Retina (tissue), 1 donor: ENCODE measurements at regions not wholly inside any gene's neighbourhood (a gene's known extent, or its start where the extent isn't known, plus 50 kb on each side); places are given as distances from the start of the nearest gene placed in this dataset.
"Not testable (repeated sequence)": the region's sequence is repeated elsewhere in the genome, so short reads cannot be mapped to it uniquely, and the experiment has no call there.

Experiments used
- DNase-seq: peaks from one replicate; pipeline ENCODE4 v3.0.0-alpha.2; 2016

DNA sequence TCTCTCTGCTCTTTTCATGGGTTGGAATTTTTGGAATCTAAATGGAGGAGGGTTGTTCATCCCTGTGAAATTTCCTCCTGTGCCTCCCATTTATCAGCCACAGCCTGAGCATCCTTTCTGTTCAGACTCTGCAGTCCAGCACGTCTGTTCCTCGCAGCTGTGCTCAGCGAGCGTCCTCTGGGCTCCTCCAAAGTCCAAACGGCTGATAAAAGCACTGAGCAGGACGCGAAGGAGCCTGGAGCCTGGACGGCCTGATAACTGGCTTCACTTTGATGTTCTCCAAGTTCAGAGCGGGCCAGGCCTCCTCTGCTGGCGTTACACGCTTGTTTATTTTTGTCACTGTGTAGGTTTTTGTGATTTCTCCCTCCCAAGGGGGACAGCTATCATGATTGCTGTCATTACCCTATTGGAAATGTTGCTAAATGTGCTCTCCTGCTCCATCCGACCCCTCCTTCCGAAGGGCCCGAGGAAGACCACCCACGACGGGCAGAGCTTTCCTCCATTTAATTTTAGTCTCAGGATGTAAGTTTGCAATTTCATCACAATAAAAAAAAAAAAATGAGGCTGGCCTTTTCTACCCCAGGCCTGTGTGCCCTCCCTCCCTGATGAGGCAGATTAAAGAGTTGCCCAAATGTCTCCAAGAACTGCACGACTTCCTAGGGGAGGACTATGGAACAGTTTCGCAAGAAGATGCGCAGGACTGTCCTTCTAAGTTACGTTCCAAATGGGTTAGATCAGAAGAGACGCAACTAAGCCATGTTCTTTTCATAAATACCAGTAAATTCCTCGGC, 290.5 kb upstream of the FOXF1 start:
- DNase-seq: no peak

DNA sequence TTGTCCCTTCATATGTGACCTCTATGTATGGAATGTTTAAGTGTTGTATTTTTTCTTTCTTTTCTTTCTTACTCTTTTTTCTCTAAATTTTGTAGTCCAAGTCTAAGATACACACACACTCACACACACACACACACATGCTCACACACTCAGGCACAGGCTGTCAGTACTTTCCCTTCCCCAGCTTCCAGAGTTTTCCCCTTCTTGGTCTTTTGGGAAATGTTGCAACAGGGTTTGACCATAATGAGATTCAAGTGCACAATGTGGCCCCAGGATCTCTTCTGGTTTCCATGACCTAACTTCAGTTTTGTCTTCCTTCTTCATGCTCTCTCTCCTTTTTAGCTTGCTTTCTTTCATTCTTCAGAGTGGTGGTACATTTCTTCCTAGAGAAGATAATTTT, 289.8 kb upstream of the FOXF1 start:
- DNase-seq: no peak

DNA sequence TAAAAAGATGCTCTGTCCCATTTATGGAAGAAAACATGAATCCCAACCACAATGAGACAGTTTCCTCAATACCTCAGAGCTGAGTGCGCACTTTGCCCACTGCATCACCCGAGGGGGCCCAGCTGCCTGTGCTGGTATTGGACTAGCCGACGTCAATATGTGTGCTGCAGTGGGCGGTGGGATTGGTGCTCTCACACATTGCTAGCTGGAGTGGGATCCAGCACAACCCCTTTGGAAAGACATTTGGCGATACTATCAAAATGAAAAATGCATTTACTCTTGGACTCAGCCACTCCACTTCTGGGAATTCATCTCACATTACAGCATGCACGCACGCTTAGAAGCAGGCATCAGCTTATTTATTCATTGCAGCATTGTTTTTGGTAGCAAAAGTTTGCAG, 289.2 kb upstream of the FOXF1 start:
- no peak for DNase-seq

DNA sequence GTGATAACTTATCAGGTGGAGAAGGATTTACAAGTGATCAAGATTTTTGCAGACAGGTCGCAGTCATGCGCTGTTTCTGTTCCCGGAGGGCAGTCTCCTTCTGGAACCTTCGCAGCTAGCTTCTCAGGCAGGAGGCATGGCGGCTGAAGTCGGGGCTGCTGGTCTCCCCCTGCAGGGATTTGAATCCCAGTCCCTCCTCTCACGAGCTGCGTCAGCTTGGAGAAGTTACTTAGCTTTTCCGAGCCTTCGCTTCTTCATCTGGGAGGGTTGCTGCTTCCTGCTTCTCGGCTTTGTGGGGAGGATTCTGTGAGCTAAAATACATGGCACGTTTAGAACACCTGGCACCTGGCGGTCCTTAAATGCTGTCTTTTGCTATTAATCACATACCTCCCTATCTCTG, 287.8 kb upstream of the FOXF1 start:
- DNase-seq: no peak

DNA sequence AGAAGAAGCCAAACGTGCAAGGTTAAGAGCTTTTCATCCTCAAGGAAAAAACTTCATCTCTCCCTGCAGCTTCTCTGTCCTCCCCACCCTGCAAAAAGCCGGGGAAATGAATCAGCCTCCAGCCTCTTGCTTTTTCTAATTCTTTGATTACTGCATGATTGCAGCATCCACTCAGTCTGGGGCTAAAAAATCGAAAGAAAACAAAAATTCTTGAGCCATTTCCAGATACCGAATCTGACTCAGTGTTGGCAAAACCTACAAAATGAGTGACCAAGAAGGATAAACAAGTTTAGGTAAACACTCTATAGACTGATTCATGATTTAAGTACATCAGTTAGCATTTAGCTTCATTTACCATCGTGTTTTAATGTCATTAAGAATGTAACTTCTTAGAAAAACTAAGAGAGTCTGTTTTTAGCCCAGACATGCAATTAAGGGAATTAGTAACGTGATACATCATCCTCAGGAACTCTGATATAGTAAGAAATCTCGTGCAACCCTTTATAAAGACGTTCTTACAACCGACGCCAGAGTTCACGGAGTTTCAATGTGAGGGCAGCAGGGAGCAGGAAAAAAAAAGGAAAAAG, 287.3 kb upstream of the FOXF1 start:
- no peak for DNase-seq

DNA sequence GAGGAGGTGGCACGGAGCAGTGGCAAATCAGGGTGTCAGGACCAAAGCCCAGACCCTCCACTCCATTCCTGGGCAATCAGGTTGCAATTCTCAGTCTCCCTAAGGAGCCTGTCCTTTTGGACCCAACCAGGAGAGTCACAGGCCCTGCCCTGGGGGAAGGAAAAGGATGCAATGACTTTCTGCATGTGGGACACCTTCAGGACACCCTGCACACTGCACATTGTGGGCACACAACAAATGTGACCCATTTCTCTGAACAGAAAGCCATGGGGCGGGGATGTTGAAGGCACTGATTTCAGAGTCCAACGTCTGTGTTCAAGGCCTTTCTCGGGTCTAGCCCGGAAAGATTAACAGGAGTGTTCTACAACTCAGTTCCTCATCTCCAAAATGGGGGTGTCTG, 286.2 kb upstream of the FOXF1 start:
- DNase-seq: no peak

DNA sequence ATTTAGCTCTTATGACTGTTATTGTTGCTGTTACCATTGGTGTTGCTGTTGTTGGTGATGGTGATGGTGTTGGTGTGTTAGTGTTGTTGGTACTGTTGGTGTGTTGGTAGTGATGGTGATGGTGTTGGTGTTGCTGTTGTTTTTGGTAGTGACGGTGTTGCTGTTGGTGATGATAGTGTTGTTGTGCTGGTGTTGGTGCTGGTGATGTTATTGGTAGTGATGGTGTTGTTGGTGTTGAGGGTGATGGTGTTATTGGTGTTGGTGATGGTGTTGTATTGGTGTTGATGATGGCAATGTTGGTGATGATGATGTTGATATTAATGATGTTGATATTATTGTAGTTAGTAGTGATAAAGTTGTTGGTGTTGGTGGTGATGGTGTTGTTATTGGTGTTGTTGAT, 285.7 kb upstream of the FOXF1 start:
- DNase-seq: no peak

DNA sequence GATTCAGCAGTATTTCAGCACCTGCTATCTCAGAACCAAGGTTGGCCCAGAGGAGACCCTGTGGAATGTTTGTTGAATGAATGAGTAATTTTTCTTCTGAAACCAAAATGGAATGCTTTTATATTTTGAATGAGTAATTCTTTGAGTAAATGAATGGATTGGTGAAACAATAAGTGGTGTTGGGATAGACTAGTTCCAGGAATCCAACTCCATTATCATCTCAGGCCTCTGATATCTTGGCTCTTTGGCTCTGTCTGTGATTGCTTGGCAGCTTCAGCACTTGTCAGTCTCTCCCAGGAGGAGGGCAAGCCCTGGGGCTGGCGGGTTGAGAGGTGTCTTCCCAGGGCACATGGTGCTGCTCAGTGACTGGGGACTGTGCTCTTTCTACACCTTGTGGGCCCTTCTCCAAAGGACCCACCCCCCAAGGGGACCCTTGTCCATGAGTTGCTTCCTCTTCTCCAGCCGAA, 284.4 kb upstream of the FOXF1 start:
- DNase-seq: no peak

DNA sequence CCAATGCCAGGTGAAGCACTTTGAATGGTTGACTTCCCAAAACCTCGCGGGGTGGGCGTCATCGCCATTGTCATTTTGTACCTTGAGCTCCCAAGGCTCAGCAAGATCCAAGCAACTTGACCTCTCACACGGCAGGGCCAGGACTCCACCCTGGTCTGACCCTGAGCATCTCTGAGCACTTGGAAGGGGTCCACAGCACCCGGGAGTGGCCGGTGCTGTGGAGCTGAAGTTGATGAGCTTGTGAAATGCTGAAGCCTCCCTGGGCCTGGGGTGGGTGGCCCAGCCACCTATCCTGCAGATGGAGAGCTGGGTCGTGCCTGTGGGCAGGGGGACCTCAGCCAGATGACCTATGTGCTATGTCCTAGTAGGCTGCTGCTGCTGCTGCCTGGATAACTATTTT, 283.3 kb upstream of the FOXF1 start:
- no peak for DNase-seq

DNA sequence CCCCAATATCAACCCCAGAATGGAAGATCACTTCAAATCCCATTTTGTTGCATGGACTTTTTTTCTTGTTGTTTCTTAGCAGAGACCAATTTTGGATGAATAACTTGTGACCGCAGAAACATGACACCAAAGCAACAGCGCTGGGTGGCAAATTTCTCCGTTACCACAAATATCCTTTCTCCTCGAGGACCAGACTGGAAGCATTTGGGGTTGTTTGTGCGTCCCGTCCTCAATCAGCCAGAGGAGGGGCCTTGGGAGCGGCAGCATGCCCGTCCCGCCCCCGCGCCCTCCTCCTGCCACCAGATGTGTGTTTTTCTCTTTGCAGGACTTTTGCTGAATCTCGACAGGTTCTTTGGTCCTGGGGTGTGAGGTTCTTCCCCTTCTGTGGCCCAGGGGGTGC, 282.5 kb upstream of the FOXF1 start:
- no peak for DNase-seq

DNA sequence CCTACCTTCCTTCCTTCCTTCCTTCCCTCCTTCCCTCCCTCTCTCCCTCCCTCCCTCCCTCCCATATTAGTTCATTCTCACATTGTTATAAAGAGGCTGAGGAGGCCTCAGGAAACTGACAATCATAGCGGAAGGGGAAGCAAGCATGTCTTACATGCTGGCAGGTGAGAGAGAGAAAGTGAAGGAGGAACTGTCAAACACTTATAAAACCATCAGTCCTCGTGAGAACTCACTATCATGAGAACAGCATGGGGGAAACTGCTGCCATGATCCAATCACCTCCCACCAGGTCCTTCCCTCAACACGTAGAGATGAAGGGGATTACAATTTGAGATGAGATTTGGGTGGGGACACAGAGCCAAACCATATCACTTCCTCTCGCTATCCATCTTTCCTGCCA, 281.6 kb upstream of the FOXF1 start:
- no peak for DNase-seq

DNA sequence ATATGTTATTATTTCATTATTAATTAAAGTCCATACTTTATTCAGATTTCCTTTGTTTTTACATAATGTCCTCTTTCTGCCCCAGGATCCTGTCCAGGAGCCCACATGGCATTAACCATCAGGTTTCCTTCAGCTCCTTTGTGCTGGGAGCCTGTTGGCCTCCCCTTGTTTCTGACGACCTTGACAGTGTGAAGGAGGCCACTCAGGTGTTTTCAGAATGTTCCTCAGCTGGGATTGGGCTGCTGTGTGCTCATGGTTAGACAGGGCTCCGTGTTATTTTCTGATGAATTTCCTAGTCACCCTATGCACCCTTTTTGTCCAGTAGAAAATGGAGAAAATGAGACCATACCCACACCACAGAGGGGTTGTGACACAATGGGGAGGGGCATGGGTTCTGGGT, 281.0 kb upstream of the FOXF1 start:
- DNase-seq: no peak

DNA sequence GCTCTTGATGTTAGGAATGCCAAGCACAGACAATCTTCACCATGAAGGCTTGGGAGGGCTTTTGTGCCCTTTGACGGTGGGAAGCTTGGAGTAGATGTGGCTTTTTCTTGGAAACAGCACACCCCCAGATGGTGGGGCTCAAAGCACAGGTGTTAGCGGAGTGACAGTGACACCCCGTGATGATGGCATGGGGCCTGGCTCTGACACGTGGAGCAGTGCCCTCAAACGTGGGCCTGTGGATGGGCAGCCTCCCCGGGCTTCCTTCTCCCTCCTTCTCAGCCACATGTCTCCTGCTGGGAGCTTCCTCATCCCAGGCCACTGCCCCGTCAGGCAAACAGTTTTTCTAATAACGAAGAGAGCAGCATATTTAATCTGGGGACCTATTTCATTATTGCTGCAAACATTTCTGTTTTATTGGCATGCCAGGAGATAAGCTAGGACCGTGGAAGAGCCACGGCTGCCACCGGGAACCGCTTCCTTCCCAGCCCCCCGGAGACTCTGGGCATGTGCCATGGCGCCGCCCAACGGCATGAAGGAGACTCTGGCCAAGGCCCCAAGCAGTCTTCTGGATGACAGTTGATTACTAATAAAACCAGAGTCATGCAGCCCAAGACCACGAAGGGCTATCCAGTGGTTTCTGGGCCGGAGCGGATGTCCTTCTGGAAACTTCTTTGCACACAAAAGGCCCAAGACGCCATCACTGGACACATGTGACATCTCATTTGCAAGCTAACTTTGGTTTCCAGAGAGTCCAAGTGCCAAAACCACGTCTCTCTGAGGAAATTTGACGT, 280.3 kb upstream of the FOXF1 start:
- DNase-seq: no peak

DNA sequence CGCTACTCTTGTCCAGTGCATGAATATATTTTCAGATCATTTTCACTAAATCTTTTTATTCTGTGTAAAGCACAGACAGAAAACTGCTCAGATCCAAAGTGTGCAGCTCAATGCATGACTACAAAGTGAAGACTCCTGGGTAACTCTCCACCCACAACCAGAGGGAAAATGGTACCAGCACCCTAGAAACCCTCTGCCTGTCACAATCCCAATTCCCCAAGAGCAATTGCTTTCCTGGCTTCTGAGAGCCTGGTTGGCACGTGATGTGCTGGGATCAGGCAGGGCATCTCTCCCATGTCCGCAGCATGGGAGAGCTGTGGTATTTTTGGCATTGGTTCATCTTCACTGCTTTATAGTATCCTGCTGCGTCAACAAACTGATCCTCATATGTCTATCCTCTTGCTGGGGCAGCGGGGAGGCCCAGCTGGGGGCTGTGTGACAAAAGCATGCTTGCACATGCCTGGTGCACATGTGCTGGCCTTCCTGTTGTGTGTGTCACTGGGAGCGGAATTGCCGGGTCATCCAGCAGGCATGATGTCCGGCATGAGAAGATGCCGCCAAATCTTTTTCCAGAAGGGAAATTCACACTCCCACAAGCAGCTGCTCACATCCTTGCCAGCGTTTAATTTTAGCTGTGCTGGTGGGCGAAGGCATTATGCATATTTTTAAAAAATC, 278.9 kb upstream of the FOXF1 start:
- no peak for DNase-seq

DNA sequence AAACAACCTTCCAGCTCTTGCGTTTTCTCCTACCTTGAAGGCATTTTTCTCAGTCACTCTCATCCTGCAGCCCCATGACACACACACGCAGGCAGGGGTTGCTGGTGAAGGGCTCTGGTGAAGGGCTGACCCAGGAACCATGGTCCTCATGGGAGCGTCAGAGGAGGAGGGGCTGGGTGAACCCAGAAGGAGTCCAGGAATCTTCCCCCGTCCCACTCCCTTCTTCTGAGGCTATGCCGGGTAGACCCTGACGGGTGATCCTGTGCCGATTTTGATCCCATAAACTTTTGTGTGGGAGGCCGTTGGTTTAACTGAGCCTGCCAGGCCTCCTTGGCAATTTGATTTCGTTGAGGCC, 278.4 kb upstream of the FOXF1 start:
- no peak for DNase-seq

DNA sequence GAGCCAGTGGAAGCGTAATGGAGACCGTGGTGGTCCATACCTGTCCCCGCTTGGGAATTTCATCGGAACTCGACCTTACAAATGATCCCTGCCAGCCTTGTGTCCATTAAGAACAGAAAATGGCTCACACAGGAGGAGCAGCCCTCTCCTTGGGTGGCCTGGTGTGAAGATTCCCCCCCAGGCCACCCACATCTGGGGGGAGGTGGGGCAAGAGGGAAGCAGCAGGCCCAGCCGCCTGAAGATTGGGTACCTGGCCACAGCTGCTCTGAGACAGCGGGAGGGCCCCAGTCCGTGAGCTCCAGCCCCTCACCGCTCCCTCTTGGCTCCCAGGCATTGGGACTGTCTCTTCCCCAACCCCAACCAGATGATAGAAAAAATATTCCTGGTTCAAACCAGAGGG, 277.8 kb upstream of the FOXF1 start:
- no peak for DNase-seq

DNA sequence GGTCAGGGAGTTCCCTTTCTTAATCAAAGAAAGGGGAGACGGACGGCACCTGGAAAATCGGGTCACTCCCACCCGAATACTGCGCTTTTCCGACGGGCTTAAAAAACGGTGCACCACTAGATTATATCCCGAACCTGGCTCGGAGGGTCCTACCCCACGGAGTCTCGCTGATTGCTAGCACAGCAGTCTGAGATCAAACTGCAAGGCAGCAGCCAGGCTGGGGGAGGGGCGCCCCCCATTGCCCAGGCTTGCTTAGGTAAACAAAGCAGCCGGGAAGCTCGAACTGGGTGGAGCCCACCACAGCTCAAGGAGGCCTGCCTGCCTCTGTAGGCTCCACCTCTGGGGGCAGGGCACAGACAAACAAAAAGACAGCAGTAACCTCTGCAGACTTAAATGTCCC, 276.8 kb upstream of the FOXF1 start:
- not testable (repeated sequence) for DNase-seq

DNA sequence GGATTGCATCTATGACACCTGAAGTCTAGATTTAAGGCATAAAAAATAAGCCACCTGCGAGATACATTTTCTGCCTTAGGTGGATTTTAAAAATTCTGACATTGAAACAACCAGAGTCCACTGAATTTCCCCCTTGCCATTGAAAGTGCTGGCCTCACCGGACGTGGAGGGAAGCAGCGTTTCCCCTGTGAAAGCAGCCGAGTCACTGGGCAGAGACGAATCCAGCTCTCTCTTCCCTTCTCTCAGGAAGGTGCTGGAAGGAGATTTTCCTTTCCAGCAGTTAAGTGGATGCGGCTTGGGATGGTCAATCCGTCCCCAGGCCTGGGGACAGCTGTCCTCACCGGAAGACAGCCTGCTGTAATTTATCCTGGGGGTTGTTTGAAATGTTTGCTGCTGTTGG, 270.9 kb upstream of the FOXF1 start:
- no peak for DNase-seq

DNA sequence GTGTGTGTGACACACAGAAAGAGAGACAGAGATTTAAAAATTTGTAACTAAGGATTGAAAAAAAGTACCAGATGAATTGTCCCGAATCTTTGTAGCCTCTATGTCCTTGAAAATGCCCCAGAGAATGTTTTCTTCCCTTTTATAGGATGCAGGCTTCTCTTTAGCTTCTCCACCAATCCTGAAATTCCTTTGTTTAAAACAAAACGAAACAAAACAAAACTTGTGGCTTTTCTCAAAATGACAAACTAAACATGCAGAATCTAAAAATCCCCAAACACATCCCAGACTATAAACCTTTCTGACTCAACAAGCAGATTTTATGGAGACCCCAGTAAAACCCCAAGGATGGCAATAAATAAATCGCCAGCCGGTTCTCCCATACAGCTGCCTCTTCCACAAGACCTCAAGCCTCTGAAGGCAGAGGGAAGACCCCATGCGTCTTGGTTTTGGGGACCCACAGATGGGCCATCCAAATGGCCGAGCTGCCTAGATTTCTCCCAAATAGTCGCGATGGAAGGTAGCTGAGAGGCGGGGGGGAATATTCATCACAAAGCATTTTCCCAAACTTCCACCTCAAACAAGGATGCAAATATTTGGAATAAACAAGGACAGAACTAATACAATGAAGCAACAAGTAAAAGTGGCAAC, 269.5 kb upstream of the FOXF1 start:
- no peak for DNase-seq

DNA sequence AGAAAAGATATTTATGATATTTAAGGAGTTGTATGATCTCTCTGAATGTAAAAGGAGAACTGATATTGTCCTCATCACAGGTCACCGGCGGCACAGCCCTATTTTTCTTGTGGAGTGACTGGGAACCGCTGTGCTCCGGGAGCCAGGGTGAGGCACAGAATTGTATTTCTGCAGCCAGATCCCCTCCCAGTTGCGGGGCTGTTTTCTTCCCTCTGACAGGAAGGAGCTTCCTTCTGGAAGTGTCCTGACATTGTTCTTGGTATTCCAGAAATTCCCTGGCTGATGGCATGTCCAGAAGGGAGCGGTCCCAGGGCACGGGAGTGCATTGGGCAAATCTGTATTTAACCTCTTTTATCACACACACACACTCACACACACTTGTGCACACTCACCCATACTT, 268.6 kb upstream of the FOXF1 start:
- no peak for DNase-seq

DNA sequence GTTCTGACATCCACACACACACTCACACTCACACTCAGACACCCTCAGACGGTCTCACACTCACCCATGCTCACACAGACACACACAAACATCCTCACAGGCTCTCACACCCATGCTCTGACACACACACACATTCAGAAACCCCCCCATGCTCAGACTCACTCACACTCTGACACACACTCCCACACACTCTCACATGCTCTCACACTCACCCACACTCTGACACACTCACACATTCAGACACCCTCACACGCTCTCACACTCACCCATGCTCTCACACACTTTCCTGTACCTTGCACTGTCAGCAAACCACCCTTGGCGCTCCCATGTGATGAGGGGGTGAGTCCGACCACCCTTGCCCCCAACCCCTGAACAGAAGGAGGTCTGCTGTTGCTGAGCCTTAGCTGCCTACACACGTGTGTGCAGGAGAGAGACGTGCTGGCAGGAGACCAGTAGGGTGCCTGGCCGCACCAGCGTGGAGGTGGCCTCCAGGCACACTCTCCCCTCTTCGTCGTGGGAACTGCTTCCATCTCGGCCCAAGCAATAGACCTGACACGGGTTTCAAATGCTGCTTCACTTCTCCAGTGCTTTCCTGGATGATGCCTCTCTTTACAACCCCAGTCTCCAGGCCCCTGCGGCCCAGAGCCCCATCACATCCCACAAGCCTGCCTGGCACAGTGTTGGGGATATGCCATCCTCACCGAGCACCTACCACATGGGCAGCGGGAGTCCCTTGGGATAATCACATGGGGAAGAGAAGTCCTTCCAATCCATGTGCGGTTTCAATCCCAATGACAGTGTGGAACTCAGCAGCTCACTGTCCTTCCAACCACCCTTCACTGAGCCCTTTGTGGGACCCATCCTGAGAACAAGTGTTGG, 267.8 kb upstream of the FOXF1 start:
- DNase-seq: no peak

DNA sequence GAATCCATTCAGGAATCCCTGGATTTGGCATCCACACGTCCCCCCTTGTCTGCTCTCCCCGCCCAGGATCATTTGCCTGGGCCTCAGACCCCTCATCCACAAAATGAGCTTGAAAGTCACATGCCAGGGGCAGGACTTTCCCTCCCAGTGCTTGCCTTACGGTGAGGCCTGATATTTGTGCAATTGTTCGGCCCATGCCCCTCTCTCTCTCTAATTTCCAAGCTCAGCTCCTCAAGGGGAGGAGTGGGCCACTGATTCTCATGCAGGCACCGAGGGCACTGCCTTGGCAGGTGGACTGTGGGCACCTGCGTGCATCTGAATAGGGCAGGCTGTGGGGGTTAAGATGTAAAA, 267.2 kb upstream of the FOXF1 start:
- DNase-seq: no peak
